Activated CD4-positive, alpha-beta T cell treated with anti-CD3 and anti-CD28 coated beads, Interleukin-2, amount 10 ng/mL, durations not matched to agents 24 days and 14 days (primary cell): ENCODE measurements at regions not wholly inside any gene's neighbourhood (a gene's known extent, or its start where the extent isn't known, plus 50 kb on each side); places are given as distances from the start of the nearest gene placed in this dataset.

Source experiments
- DNase-seq: peaks from one replicate; pipeline ENCODE4 v3.0.0; 2022
- H3K27ac Mint-ChIP-seq: one replicate; pipeline ENCODE4 v1.8.0; 2022; ENCODE audit warnings: mild to moderate bottlenecking, mixed read lengths
- H3K27me3 Mint-ChIP-seq: one replicate; pipeline ENCODE4 v1.8.0; 2022; ENCODE audit warnings: mixed read lengths
- H3K36me3 Mint-ChIP-seq: one replicate; pipeline ENCODE4 v1.8.0; 2022; ENCODE audit warnings: low read depth, mild to moderate bottlenecking, mixed read lengths
- H3K4me1 Mint-ChIP-seq: one replicate; pipeline ENCODE4 v1.8.0; 2021; ENCODE audit warnings: mixed read lengths
- H3K4me3 Mint-ChIP-seq: one replicate; pipeline ENCODE4 v1.8.0; 2022; ENCODE audit warnings: mild to moderate bottlenecking, moderate library complexity, mixed read lengths
- H3K9me3 Mint-ChIP-seq: one replicate; pipeline ENCODE4 v1.8.0; 2021; ENCODE audit warnings: mixed read lengths
- intact Hi-C: fragments of 100-400 bp; cut with micrococcal nuclease; formaldehyde crosslinking; loops from one replicate; pipeline ENCODE4 v1.15.1; 2023

DNA sequence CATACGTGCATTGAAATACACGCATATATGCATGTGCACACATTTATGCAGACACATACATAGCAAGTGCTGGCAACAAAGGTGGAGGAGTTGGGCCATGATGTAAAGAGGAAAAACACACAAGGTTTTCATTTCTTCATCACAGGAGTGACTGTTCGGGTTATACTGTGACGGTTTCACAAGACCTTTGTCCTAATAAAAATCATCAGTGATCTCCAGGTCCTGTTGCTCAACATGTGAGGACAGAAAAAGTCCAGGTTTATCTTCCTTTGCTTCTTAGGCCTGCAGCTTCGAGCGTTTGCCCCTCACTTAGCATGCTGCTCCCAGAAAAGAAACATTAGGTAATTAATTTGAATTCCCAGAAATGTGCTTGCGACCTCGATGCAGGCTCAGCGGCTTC lies 1260.0 kb upstream of the TMEM132C start:
- intact Hi-C loops, result no loop called here
- no peak for DNase-seq

GRCh38 chr12:127008755-127009403 lies 1258.1 kb upstream of the TMEM132C start:
- Mint-ChIP-seq H3K4me1 (no peaks in the 10 kb centered on the region), H3K4me3 (no peak overlapping the region)

More for the DNA sequence above, 1260.0 kb upstream of the TMEM132C start:
- H3K36me3 Mint-ChIP-seq, result no peaks in the 10 kb centered on the region
- H3K4me1 Mint-ChIP-seq, result no peaks in the 10 kb centered on the region
- H3K27ac Mint-ChIP-seq, result no peak overlapping the region
- no peak overlapping the region for H3K4me3 Mint-ChIP-seq
- H3K9me3 Mint-ChIP-seq, result no peaks in the 10 kb centered on the region
- H3K27me3 Mint-ChIP-seq, result no peaks in the 10 kb centered on the region

GRCh38 chr12:127012109-127012508 lies 1254.9 kb upstream of the TMEM132C start:
- Mint-ChIP-seq H3K27me3 (no peaks in the 10 kb centered on the region), H3K27ac (no peak overlapping the region), H3K36me3 (no peaks in the 10 kb centered on the region), H3K9me3 (no peaks in the 10 kb centered on the region), H3K4me3 (no peak overlapping the region), H3K4me1 (no peaks in the 10 kb centered on the region)
- no peak for DNase-seq
- intact Hi-C loops, result no loop called here

More at GRCh38 chr12:127008755-127009403, 1258.1 kb upstream of the TMEM132C start:
- no peak for DNase-seq
- Mint-ChIP-seq H3K27me3 (no peaks in the 10 kb centered on the region), H3K9me3 (no peaks in the 10 kb centered on the region), H3K36me3 (no peaks in the 10 kb centered on the region), H3K27ac (no peak overlapping the region)
- intact Hi-C loops, result no loop called here

DNA sequence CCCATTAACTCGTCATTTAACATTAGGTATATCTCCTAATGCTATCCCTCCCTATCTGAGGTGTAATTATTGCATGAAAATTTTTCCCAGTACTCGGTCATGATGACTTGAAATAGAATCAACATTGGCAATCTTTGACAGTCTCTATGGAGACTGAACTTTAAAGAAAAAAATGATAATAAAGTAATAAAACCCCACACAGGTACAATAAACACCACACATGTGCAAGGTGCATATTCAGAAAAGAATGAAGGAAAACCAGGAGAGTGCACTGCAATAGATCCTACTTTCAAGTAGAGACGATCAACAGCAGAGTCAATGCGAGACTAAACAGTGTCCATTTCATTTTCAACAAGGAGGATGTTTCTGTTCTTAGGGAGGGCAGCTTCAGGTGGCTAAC lies 1253.8 kb upstream of the TMEM132C start:
- no peaks in the 10 kb centered on the region for H3K27me3 Mint-ChIP-seq
- H3K4me1 Mint-ChIP-seq, result no peaks in the 10 kb centered on the region
- H3K9me3 Mint-ChIP-seq, result no peaks in the 10 kb centered on the region
- no peak overlapping the region for H3K27ac Mint-ChIP-seq
- intact Hi-C loops, result no loop called here
- no peak overlapping the region for H3K4me3 Mint-ChIP-seq
- no peaks in the 10 kb centered on the region for H3K36me3 Mint-ChIP-seq
- DNase-seq, result no peak

DNA sequence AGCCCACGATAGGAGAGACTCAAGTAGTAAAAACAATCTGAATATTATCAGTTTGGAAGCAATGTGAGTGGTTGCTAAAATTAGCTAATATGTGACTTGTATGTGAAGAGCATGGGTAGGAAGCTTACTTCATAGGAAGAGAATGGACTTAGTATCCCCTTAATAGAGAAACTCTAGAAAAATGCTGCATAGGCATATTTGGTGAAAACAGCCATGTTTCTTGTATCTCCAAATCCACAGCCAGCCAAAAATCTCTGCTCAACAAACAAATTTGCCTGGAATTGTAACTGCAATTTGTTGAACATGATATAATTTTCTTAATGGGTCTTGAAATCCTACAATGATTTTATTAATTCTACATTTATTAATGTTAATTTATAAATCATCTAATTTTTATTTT lies 1252.9 kb upstream of the TMEM132C start:
- intact Hi-C loops, result no loop called here
- no peaks in the 10 kb centered on the region for H3K4me1 Mint-ChIP-seq
- no peaks in the 10 kb centered on the region for H3K36me3 Mint-ChIP-seq
- DNase-seq, result no peak
- no peak overlapping the region for H3K27ac Mint-ChIP-seq
- no peak overlapping the region for H3K4me3 Mint-ChIP-seq
- H3K27me3 Mint-ChIP-seq, result no peaks in the 10 kb centered on the region
- no peaks in the 10 kb centered on the region for H3K9me3 Mint-ChIP-seq

GRCh38 chr12:127024791-127025190 lies 1242.2 kb upstream of the TMEM132C start:
- DNase-seq, result no peak
- Mint-ChIP-seq H3K4me1 (no peaks in the 10 kb centered on the region), H3K4me3 (no peak overlapping the region), H3K27ac (no peak overlapping the region), H3K9me3 (peaks cover 4% of the 10 kb centered on the region), H3K36me3 (no peaks in the 10 kb centered on the region), H3K27me3 (no peaks in the 10 kb centered on the region)
- intact Hi-C loops, result no loop called here

- H3K36me3 Mint-ChIP-seq, result no peaks in the 10 kb centered on the region
- H3K27me3 Mint-ChIP-seq, result no peaks in the 10 kb centered on the region
- peaks cover 4% of the 10 kb centered on the region for H3K9me3 Mint-ChIP-seq
- H3K4me1 Mint-ChIP-seq, result no peaks in the 10 kb centered on the region
- intact Hi-C loops, result no loop called here
- H3K4me3 Mint-ChIP-seq, result no peak overlapping the region
- no peak overlapping the region for H3K27ac Mint-ChIP-seq
- no peak for DNase-seq
These were observed 1241.4 kb upstream of the TMEM132C start for GRCh38 chr12:127025545-127025944.

- Mint-ChIP-seq H3K27me3 (no peaks in the 10 kb centered on the region), H3K9me3 (no peaks in the 10 kb centered on the region), H3K4me1 (no peaks in the 10 kb centered on the region), H3K36me3 (no peaks in the 10 kb centered on the region), H3K4me3 (no peak overlapping the region), H3K27ac (no peak overlapping the region)
- DNase-seq, result no peak
- intact Hi-C loops, result no loop called here
These were observed 1231.7 kb upstream of the TMEM132C start for GRCh38 chr12:127035011-127035879.

GRCh38 chr12:127038152-127038551 lies 1228.8 kb upstream of the TMEM132C start:
- Mint-ChIP-seq H3K4me3 (no peak overlapping the region), H3K36me3 (no peaks in the 10 kb centered on the region), H3K9me3 (peaks cover 3% of the 10 kb centered on the region), H3K4me1 (no peaks in the 10 kb centered on the region), H3K27me3 (no peaks in the 10 kb centered on the region), H3K27ac (no peak overlapping the region)
- no peak for DNase-seq
- intact Hi-C loops, result no loop called here

DNA sequence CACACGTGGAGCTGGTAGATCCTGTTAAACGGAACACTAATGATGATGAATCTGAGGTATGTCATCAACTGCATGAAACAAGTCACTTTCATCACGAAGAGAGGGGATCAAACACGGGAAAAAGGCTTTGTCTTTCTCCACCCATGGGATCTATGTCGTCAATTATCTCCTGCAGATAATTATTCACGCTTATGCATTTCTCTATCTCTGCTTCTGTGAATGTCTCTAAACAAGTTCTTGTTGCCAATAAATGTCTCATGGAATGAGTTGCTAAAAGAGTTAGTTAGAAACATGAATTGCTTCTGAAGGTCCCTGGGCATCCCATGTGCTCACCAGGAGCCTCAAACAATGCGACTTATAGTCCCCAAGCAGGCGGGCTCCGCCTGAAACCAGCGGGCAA lies 1228.2 kb upstream of the TMEM132C start:
- Mint-ChIP-seq H3K36me3 (no peaks in the 10 kb centered on the region), H3K4me3 (no peak overlapping the region), H3K4me1 (no peaks in the 10 kb centered on the region), H3K27me3 (no peaks in the 10 kb centered on the region), H3K9me3 (peaks cover 3% of the 10 kb centered on the region), H3K27ac (no peak overlapping the region)
- intact Hi-C loops, result no loop called here
- no peak for DNase-seq

- no peaks in the 10 kb centered on the region for H3K36me3 Mint-ChIP-seq
- H3K9me3 Mint-ChIP-seq, result peaks cover 3% of the 10 kb centered on the region
- no peaks in the 10 kb centered on the region for H3K4me1 Mint-ChIP-seq
- DNase-seq, result no peak
- H3K27me3 Mint-ChIP-seq, result no peaks in the 10 kb centered on the region
- no peak overlapping the region for H3K4me3 Mint-ChIP-seq
- intact Hi-C loops, result no loop called here
- H3K27ac Mint-ChIP-seq, result no peak overlapping the region
These were observed 1224.9 kb upstream of the TMEM132C start for GRCh38 chr12:127041985-127042625.

DNA sequence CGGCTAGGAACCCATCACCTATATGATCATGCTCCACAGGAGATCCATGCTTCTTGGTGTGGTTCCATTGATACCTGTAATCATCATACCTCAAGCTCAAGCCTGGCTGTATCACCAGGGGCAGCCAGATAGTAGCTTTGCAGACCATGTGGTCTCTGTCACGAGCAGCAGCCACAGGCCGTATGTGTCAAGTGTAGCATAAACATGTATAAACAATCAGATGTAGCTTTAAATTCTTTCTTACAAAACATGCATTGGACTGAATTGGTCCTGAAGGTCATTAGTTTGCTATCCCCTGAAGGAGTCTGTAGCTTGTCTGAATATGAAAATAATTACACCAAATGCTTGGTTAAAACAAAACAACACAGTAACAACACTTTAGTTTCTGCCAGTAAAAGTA lies 1223.2 kb upstream of the TMEM132C start:
- intact Hi-C loops, result no loop called here
- H3K4me1 Mint-ChIP-seq, result no peaks in the 10 kb centered on the region
- peaks cover 3% of the 10 kb centered on the region for H3K9me3 Mint-ChIP-seq

GRCh38 chr12:127044836-127045235 lies 1222.1 kb upstream of the TMEM132C start:
- intact Hi-C loops, result no loop called here
- H3K4me3 Mint-ChIP-seq, result no peak overlapping the region
- H3K9me3 Mint-ChIP-seq, result peaks cover 3% of the 10 kb centered on the region
- H3K27me3 Mint-ChIP-seq, result no peaks in the 10 kb centered on the region
- DNase-seq, result no peak
- H3K4me1 Mint-ChIP-seq, result no peaks in the 10 kb centered on the region
- no peak overlapping the region for H3K27ac Mint-ChIP-seq
- no peaks in the 10 kb centered on the region for H3K36me3 Mint-ChIP-seq

More for the DNA sequence above, 1223.2 kb upstream of the TMEM132C start:
- Mint-ChIP-seq H3K27me3 (no peaks in the 10 kb centered on the region), H3K27ac (no peak overlapping the region), H3K36me3 (no peaks in the 10 kb centered on the region), H3K4me3 (no peak overlapping the region)
- DNase-seq, result no peak

DNA sequence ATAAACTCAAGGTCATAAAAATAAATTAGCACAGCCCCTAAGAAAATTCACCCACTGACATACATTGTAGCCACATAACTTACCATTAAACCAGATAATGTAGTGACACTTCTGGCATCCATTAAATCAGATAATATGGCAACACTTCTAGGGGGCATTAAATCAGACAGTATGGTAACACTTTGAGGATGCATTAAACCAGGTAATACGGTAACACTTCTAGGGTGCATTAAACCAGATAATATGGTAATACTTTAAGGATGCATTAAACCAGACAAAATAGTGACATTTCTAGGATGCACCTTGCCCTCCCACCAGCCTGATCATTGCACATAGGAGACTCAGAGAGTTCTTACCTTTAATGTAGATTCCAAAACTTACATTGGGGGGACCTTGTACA lies 1220.5 kb upstream of the TMEM132C start:
- intact Hi-C loops, result no loop called here
- Mint-ChIP-seq H3K9me3 (peaks cover 3% of the 10 kb centered on the region), H3K4me1 (no peaks in the 10 kb centered on the region), H3K36me3 (no peaks in the 10 kb centered on the region), H3K27ac (no peak overlapping the region), H3K4me3 (no peak overlapping the region), H3K27me3 (no peaks in the 10 kb centered on the region)
- DNase-seq, result no peak
